ENCODE measurements at regions not wholly inside any gene's neighbourhood (a gene's known extent, or its start where the extent isn't known, plus 50 kb on each side); places are given as distances from the start of the nearest gene placed in this dataset.

GRCh38 chr1:228828151-228828550, 92.9 kb downstream of the RHOU start:
- ChIA-PET POLR2A (no interaction called here), CTCF (interaction anchor here (0.7 kb wide), 1 partner anchor 11 kb away, joined by 3 read pairs; no protein-coding TSS in a partner anchor)
- DNase-seq (ENCODE audit: extremely low spot score) = no peak
- TF ChIP-seq CTCF (IDR thresholded peaks at IDR 0.05; ENCODE audit: control extremely low read depth, extremely low read depth, low read depth, missing control alignments) = no peak

- no peak for TF ChIP-seq CTCF (IDR thresholded peaks at IDR 0.05; ENCODE audit: control extremely low read depth, extremely low read depth, low read depth, missing control alignments)
- ChIA-PET POLR2A (no interaction called here), CTCF (no interaction called here)
- no peak for DNase-seq (ENCODE audit: extremely low spot score)
These were observed 95.1 kb downstream of the RHOU start for GRCh38 chr1:228830185-228830953.

GRCh38 chr1:228830954-228831481, 95.7 kb downstream of the RHOU start:
- ChIA-PET CTCF (no interaction called here), POLR2A (no interaction called here)
- TF ChIP-seq CTCF (IDR thresholded peaks at IDR 0.05; ENCODE audit: control extremely low read depth, extremely low read depth, low read depth, missing control alignments) = no peak
- DNase-seq (ENCODE audit: extremely low spot score) = peak; percentile 71

GRCh38 chr1:228833911-228834688, 98.8 kb downstream of the RHOU start:
- CTCF ChIA-PET = no interaction called here
- POLR2A ChIA-PET = no interaction called here
- no peak for DNase-seq (ENCODE audit: extremely low spot score)
- no peak for TF ChIP-seq CTCF (IDR thresholded peaks at IDR 0.05; ENCODE audit: control extremely low read depth, extremely low read depth, low read depth, missing control alignments)

- TF ChIP-seq CTCF (IDR thresholded peaks at IDR 0.05; ENCODE audit: control extremely low read depth, extremely low read depth, low read depth, missing control alignments) = no peak
- CTCF ChIA-PET = interaction anchor here (1.5 kb wide), 1 partner anchor 9 kb away, joined by 3 read pairs; no protein-coding TSS in a partner anchor
- DNase-seq (ENCODE audit: extremely low spot score) = no peak
- POLR2A ChIA-PET = no interaction called here
These were observed 100.2 kb downstream of the RHOU start for GRCh38 chr1:228835456-228835855.

GRCh38 chr1:228835911-228836310, 100.6 kb downstream of the RHOU start:
- CTCF ChIA-PET = interaction anchor here (1.5 kb wide), 1 partner anchor 9 kb away, joined by 3 read pairs; no protein-coding TSS in a partner anchor
- DNase-seq (ENCODE audit: extremely low spot score) = no peak
- TF ChIP-seq CTCF (IDR thresholded peaks at IDR 0.05; ENCODE audit: control extremely low read depth, extremely low read depth, low read depth, missing control alignments) = no peak
- POLR2A ChIA-PET = no interaction called here
